Tibial nerve (tissue), 4 donors: ENCODE measurements at regions not wholly inside any gene's neighbourhood (a gene's known extent, or its start where the extent isn't known, plus 50 kb on each side); places are given as distances from the start of the nearest gene placed in this dataset.

Source experiments
- EP300 ChIP-seq, 2 donors: sonication (generic); formaldehyde crosslinking; IDR thresholded peaks; one replicate each; pipeline ENCODE4 v1.6.1; 2017; ENCODE audit warnings: antibody characterized with exemption in 2 of 2, mild to moderate bottlenecking in 1 of 2
- TF ChIP-seq, protein P1 (sequence below), 5 experiments: fragments of 200-600 bp in 3 of 5; fragments of 450-650 bp in 2 of 5; sonication (generic) in 3 of 5; IDR thresholded peaks; one replicate each; pipeline ENCODE4 v1.5.1; 2016 to 2019; ENCODE audit warnings: antibody characterized with exemption in 5 of 5, mild to moderate bottlenecking in 3 of 5, moderate library complexity in 2 of 5

DNA sequence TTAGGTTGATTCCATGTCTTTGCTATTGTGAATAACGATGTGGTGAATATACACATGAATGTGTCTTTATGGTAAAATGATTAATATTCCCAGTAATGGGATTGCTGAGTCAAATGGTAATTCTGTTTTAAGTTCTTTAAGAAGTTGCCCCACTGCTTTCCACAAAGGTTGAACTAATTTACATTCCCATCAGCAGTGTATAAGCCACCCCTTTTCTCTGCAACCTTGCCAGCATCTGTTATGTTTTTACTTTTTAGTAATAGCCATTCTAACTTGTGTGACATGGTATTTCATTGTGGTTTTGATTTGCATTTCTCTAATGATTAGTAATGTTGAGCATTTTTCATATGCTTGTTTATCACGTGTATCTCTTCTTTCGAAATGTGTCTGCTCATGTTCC lies 503.3 kb downstream of the PCDH18 start:
- TF ChIP-seq, protein P1, sequence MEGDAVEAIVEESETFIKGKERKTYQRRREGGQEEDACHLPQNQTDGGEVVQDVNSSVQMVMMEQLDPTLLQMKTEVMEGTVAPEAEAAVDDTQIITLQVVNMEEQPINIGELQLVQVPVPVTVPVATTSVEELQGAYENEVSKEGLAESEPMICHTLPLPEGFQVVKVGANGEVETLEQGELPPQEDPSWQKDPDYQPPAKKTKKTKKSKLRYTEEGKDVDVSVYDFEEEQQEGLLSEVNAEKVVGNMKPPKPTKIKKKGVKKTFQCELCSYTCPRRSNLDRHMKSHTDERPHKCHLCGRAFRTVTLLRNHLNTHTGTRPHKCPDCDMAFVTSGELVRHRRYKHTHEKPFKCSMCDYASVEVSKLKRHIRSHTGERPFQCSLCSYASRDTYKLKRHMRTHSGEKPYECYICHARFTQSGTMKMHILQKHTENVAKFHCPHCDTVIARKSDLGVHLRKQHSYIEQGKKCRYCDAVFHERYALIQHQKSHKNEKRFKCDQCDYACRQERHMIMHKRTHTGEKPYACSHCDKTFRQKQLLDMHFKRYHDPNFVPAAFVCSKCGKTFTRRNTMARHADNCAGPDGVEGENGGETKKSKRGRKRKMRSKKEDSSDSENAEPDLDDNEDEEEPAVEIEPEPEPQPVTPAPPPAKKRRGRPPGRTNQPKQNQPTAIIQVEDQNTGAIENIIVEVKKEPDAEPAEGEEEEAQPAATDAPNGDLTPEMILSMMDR (IDR thresholded peaks at IDR 0.05), result no peak
- TF ChIP-seq EP300 (IDR thresholded peaks at IDR 0.05), result no peak
